ENCODE measurements at regions not wholly inside any gene's neighbourhood (a gene's known extent, or its start where the extent isn't known, plus 50 kb on each side); places are given as distances from the start of the nearest gene placed in this dataset.

- no peak for TF ChIP-seq CTCF (conservative IDR thresholded peaks at IDR 0.05)
- no peak overlapping the region for H3K27ac ChIP-seq
Measured at GRCh38 chr18:34592961-34593382, 117.1 kb upstream of the DTNA start.

GRCh38 chr18:34594266-34594665, 115.8 kb upstream of the DTNA start:
- no peak for TF ChIP-seq CTCF (conservative IDR thresholded peaks at IDR 0.05)
- H3K27ac ChIP-seq = no peak overlapping the region

GRCh38 chr18:34595690-34596089, 114.4 kb upstream of the DTNA start:
- TF ChIP-seq CTCF (conservative IDR thresholded peaks at IDR 0.05) = peak; percentile 61
- H3K27ac ChIP-seq = no peak overlapping the region

GRCh38 chr18:34598120-34598635, 111.9 kb upstream of the DTNA start:
- H3K27ac ChIP-seq = no peak overlapping the region
- no peak for TF ChIP-seq CTCF (conservative IDR thresholded peaks at IDR 0.05)

- no peak for TF ChIP-seq CTCF (conservative IDR thresholded peaks at IDR 0.05)
- H3K27ac ChIP-seq = no peak overlapping the region
Measured at GRCh38 chr18:34600158-34600557, 109.9 kb upstream of the DTNA start.

GRCh38 chr18:34600874-34601656, 109.0 kb upstream of the DTNA start:
- TF ChIP-seq CTCF (conservative IDR thresholded peaks at IDR 0.05) = no peak
- H3K27ac ChIP-seq = no peak overlapping the region

GRCh38 chr18:34604591-34604990, 105.5 kb upstream of the DTNA start:
- no peak for TF ChIP-seq CTCF (conservative IDR thresholded peaks at IDR 0.05)
- H3K27ac ChIP-seq = no peak overlapping the region

Data from VCaP (cell line).